GM21619 (cell line): ENCODE measurements at regions not wholly inside any gene's neighbourhood (a gene's known extent, or its start where the extent isn't known, plus 50 kb on each side); places are given as distances from the start of the nearest gene placed in this dataset.
"Not testable (repeated sequence)": the region's sequence is repeated elsewhere in the genome, so short reads cannot be mapped to it uniquely, and the experiment has no call there.

Experiments used
- ATAC-seq: cut with Tn5 transposase; IDR thresholded peaks from one replicate; pipeline ENCODE4 v1.9.1; 2021; ENCODE audit not compliant: unreplicated experiment

- ATAC-seq = no peak
These were observed 223.6 kb downstream of the GATA3 start for GRCh38 chr10:8278099-8278498.

- no peak for ATAC-seq
These were observed 225.1 kb downstream of the GATA3 start for GRCh38 chr10:8279598-8279997.

- no peak for ATAC-seq
These were observed 226.5 kb downstream of the GATA3 start for GRCh38 chr10:8280946-8281345.

- no peak for ATAC-seq
These were observed 227.9 kb downstream of the GATA3 start for GRCh38 chr10:8282340-8282739.

- ATAC-seq = no peak
These were observed 228.8 kb downstream of the GATA3 start for GRCh38 chr10:8283166-8283905.

- ATAC-seq = no peak
These were observed 229.5 kb downstream of the GATA3 start for GRCh38 chr10:8283986-8284385.

- ATAC-seq = not testable (repeated sequence)
These were observed 231.5 kb downstream of the GATA3 start for GRCh38 chr10:8285970-8286369.

GRCh38 chr10:8288600-8288999 lies 234.1 kb downstream of the GATA3 start:
- no peak for ATAC-seq

- ATAC-seq = no peak
These were observed 234.9 kb downstream of the GATA3 start for GRCh38 chr10:8289186-8289924.

GRCh38 chr10:8294779-8295178 lies 240.3 kb downstream of the GATA3 start:
- ATAC-seq = no peak

- no peak for ATAC-seq
These were observed 240.8 kb downstream of the GATA3 start for GRCh38 chr10:8295311-8295710.

GRCh38 chr10:8296090-8296733 lies 241.7 kb downstream of the GATA3 start:
- ATAC-seq = no peak

- ATAC-seq = no peak
These were observed 242.2 kb downstream of the GATA3 start for GRCh38 chr10:8296734-8297101.

- ATAC-seq = no peak
These were observed 242.6 kb downstream of the GATA3 start for GRCh38 chr10:8297107-8297506.

- no peak for ATAC-seq
These were observed 243.5 kb downstream of the GATA3 start for GRCh38 chr10:8297959-8298358.

GRCh38 chr10:8298896-8299570 lies 244.5 kb downstream of the GATA3 start:
- no peak for ATAC-seq

- no peak for ATAC-seq
These were observed 246.4 kb downstream of the GATA3 start for GRCh38 chr10:8300925-8301324.

- ATAC-seq = no peak
These were observed 246.8 kb downstream of the GATA3 start for GRCh38 chr10:8301333-8301732.

- no peak for ATAC-seq
These were observed 247.3 kb downstream of the GATA3 start for GRCh38 chr10:8301831-8302230.

GRCh38 chr10:8302565-8302964 lies 248.1 kb downstream of the GATA3 start:
- ATAC-seq = no peak

GRCh38 chr10:8304861-8305260 lies 250.4 kb downstream of the GATA3 start:
- no peak for ATAC-seq
